Mesendoderm (in vitro differentiated cells): ENCODE measurements at regions not wholly inside any gene's neighbourhood (a gene's known extent, or its start where the extent isn't known, plus 50 kb on each side); places are given as distances from the start of the nearest gene placed in this dataset.

Source experiments
- DNase-seq: peaks from one replicate; pipeline ENCODE4 v3.0.0; 2013
- H2AK5ac ChIP-seq: 2 replicates; pipeline ENCODE4 v1.6.1; 2013; ENCODE audit warnings: low read length, inconsistent platforms
- H2BK120ac ChIP-seq: 2 replicates; pipeline ENCODE4 v1.6.1; 2013; ENCODE audit warnings: low read depth, mild to moderate bottlenecking, low read length, moderate library complexity, mixed read lengths
- H2BK15ac ChIP-seq: replicated peaks from 2 replicates; pipeline ENCODE4 v1.6.1; 2013; ENCODE audit warnings: low read depth, mild to moderate bottlenecking, moderate library complexity
- H2BK5ac ChIP-seq: 2 replicates; pipeline ENCODE4 v1.6.1; 2013; ENCODE audit warnings: low read length, inconsistent platforms
- H3K18ac ChIP-seq: 2 replicates; pipeline ENCODE4 v1.6.1; 2013; ENCODE audit warnings: mild to moderate bottlenecking, low read length, mixed read lengths
- H3K23ac ChIP-seq: one replicate; pipeline ENCODE4 v1.6.1; 2013; ENCODE audit warnings: low read length
- H3K27ac ChIP-seq: 2 replicates; pipeline ENCODE4 v1.5.1; 2013; ENCODE audit warnings: low read depth, mild to moderate bottlenecking, inconsistent platforms, low read length, moderate library complexity
- H3K27me3 ChIP-seq: 2 replicates; pipeline ENCODE4 v1.6.1; 2013; ENCODE audit warnings: low read length, control low read depth, mild to moderate bottlenecking, inconsistent platforms; ENCODE audit not compliant: insufficient read depth, poor library complexity
- H3K36me3 ChIP-seq: 2 replicates; pipeline ENCODE4 v1.6.1; 2013; ENCODE audit warnings: low read length, inconsistent platforms; ENCODE audit not compliant: control insufficient read depth, insufficient read depth
- H3K4ac ChIP-seq: one replicate; pipeline ENCODE4 v1.6.1; 2013; ENCODE audit warnings: low read depth, mild to moderate bottlenecking, low read length, moderate library complexity
- H3K4me1 ChIP-seq: 2 replicates; pipeline ENCODE4 v1.6.1; 2013; ENCODE audit warnings: low read depth, low read length, inconsistent platforms; ENCODE audit not compliant: control insufficient read depth
- H3K4me2 ChIP-seq: 2 replicates; pipeline ENCODE4 v1.6.1; 2013; ENCODE audit warnings: low read length
- H3K4me3 ChIP-seq: 2 replicates; pipeline ENCODE4 v1.5.1; 2013; ENCODE audit warnings: mild to moderate bottlenecking, low read length
- H3K56ac ChIP-seq: one replicate; pipeline ENCODE4 v1.6.1; 2013; ENCODE audit warnings: low read length
- H3K79me1 ChIP-seq: 2 replicates; pipeline ENCODE4 v1.6.1; 2013; ENCODE audit warnings: low read length, inconsistent platforms
- H3K79me2 ChIP-seq: 2 replicates; pipeline ENCODE4 v1.6.1; 2013; ENCODE audit warnings: mild to moderate bottlenecking, low read length; ENCODE audit not compliant: control insufficient read depth, insufficient read depth
- H3K9ac ChIP-seq: 2 replicates; pipeline ENCODE4 v1.6.1; 2013; ENCODE audit warnings: low read length, inconsistent platforms
- H4K5ac ChIP-seq: one replicate; pipeline ENCODE4 v1.6.1; 2013; ENCODE audit warnings: low read length
- H4K8ac ChIP-seq: one replicate; pipeline ENCODE4 v1.6.1; 2013; ENCODE audit warnings: low read depth, mild to moderate bottlenecking, control low read depth, low read length, moderate library complexity
- WGBS: extraction: QIAGEN DNeasy Blood & Tissue Kit; methylation state at CpG from one replicate; pipeline ENCODE4 v1.1.7; 2013; ENCODE audit warnings: low lambda C conversion rate, missing lambda C conversion rate; ENCODE audit not compliant: insufficient coverage; ENCODE audit errors: extremely low coverage; 5-methylcytosine and 5-hydroxymethylcytosine counted together

- Histone ChIP-seq H2BK120ac (no peak overlapping the region), H3K27me3 (no peaks in the 10 kb centered on the region), H2BK15ac (no peak overlapping the region), H3K79me1 (no peaks in the 10 kb centered on the region), H4K5ac (no peak overlapping the region), H3K79me2 (no peaks in the 10 kb centered on the region), H3K27ac (no peak overlapping the region), H3K36me3 (no peaks in the 10 kb centered on the region), H2AK5ac (no peak overlapping the region), H2BK5ac (no peak overlapping the region), H4K8ac (no peak overlapping the region), H3K9ac (no peak overlapping the region), H3K4me2 (no peak overlapping the region), H3K4ac (no peak overlapping the region), H3K23ac (no peak overlapping the region), H3K4me3 (no peak overlapping the region), H3K4me1 (no peaks in the 10 kb centered on the region), H3K18ac (no peak overlapping the region), H3K56ac (no peak overlapping the region)
- peak; percentile 37 for DNase-seq
- WGBS, result no CpG with 5 or more reads among the region's 3 CpGs
Observed at GRCh38 chr17:33888455-33888854, 366.6 kb upstream of the CCL2 start.

GRCh38 chr17:33889040-33889439, 366.0 kb upstream of the CCL2 start:
- no peaks in the 10 kb centered on the region for H3K79me2 ChIP-seq
- no peak for DNase-seq
- no peak overlapping the region for H4K5ac ChIP-seq
- no peak overlapping the region for H2BK5ac ChIP-seq
- WGBS, result no CpG with 5 or more reads among the region's 2 CpGs
- no peak overlapping the region for H3K4me3 ChIP-seq
- H4K8ac ChIP-seq, result no peak overlapping the region
- no peak overlapping the region for H3K18ac ChIP-seq
- no peaks in the 10 kb centered on the region for H3K79me1 ChIP-seq
- no peaks in the 10 kb centered on the region for H3K36me3 ChIP-seq
- H3K56ac ChIP-seq, result no peak overlapping the region
- no peaks in the 10 kb centered on the region for H3K27me3 ChIP-seq
- no peak overlapping the region for H3K4me2 ChIP-seq
- no peak overlapping the region for H2BK15ac ChIP-seq
- no peak overlapping the region for H2BK120ac ChIP-seq
- H3K23ac ChIP-seq, result no peak overlapping the region
- H3K9ac ChIP-seq, result no peak overlapping the region
- H2AK5ac ChIP-seq, result no peak overlapping the region
- no peak overlapping the region for H3K27ac ChIP-seq
- H3K4ac ChIP-seq, result no peak overlapping the region
- no peaks in the 10 kb centered on the region for H3K4me1 ChIP-seq

- no peak overlapping the region for H3K56ac ChIP-seq
- H3K4me2 ChIP-seq, result no peak overlapping the region
- H2BK120ac ChIP-seq, result no peak overlapping the region
- H3K27ac ChIP-seq, result no peak overlapping the region
- H3K79me2 ChIP-seq, result no peaks in the 10 kb centered on the region
- no peaks in the 10 kb centered on the region for H3K36me3 ChIP-seq
- no peak overlapping the region for H3K4ac ChIP-seq
- no peak overlapping the region for H4K5ac ChIP-seq
- H3K4me3 ChIP-seq, result no peak overlapping the region
- no peak overlapping the region for H4K8ac ChIP-seq
- no peak overlapping the region for H3K23ac ChIP-seq
- H3K4me1 ChIP-seq, result no peaks in the 10 kb centered on the region
- H3K18ac ChIP-seq, result no peak overlapping the region
- H3K79me1 ChIP-seq, result no peaks in the 10 kb centered on the region
- H2BK15ac ChIP-seq, result no peak overlapping the region
- WGBS, result no CpG with 5 or more reads among the region's 2 CpGs
- H2AK5ac ChIP-seq, result no peak overlapping the region
- no peak for DNase-seq
- H3K9ac ChIP-seq, result no peak overlapping the region
- H3K27me3 ChIP-seq, result no peaks in the 10 kb centered on the region
- no peak overlapping the region for H2BK5ac ChIP-seq
Observed at GRCh38 chr17:33889766-33890165, 365.3 kb upstream of the CCL2 start.

- WGBS, result no CpG with 5 or more reads among the region's 6 CpGs
- no peak for DNase-seq
- H3K27ac ChIP-seq, result no peak overlapping the region
- no peaks in the 10 kb centered on the region for H3K36me3 ChIP-seq
- no peak overlapping the region for H2AK5ac ChIP-seq
- H2BK15ac ChIP-seq, result no peak overlapping the region
- H3K4me2 ChIP-seq, result no peak overlapping the region
- H3K56ac ChIP-seq, result no peak overlapping the region
- H3K79me1 ChIP-seq, result no peaks in the 10 kb centered on the region
- no peak overlapping the region for H3K18ac ChIP-seq
- no peak overlapping the region for H4K8ac ChIP-seq
- H3K4me3 ChIP-seq, result no peak overlapping the region
- H3K9ac ChIP-seq, result no peak overlapping the region
- no peaks in the 10 kb centered on the region for H3K79me2 ChIP-seq
- H3K23ac ChIP-seq, result no peak overlapping the region
- H2BK120ac ChIP-seq, result no peak overlapping the region
- H2BK5ac ChIP-seq, result no peak overlapping the region
- peaks cover 2% of the 10 kb centered on the region for H3K4me1 ChIP-seq
- H4K5ac ChIP-seq, result no peak overlapping the region
- no peak overlapping the region for H3K4ac ChIP-seq
- H3K27me3 ChIP-seq, result no peaks in the 10 kb centered on the region
Observed at GRCh38 chr17:33892717-33893591, 362.1 kb upstream of the CCL2 start.

- H3K79me2 ChIP-seq, result no peaks in the 10 kb centered on the region
Observed at GRCh38 chr17:33895491-33895890, 359.6 kb upstream of the CCL2 start.

DNA sequence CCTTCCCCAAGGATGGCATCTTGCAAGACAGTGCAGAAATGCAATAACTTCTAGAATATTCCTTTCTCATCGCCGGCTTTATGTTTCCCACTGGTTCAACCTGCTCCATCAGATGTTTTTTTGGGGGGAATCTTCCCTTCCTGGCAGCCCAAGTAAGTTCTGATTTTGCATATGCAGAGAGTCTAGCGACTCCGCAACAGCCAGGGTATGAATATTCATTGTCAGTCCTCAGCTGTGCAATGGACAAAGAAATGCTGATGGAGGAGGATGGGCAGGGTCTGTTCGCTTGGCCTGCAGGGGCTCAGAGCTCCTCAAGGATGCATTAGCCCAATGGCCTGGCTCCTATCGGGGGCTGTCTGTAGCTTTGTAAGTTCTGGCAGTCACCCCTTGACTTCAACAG, 358.8 kb upstream of the CCL2 start:
- Histone ChIP-seq H3K27me3 (no peaks in the 10 kb centered on the region), H3K4me3 (no peak overlapping the region), H4K5ac (no peak overlapping the region), H3K36me3 (no peaks in the 10 kb centered on the region), H3K4me1 (peaks cover 2% of the 10 kb centered on the region), H2BK5ac (no peak overlapping the region), H3K23ac (no peak overlapping the region), H3K18ac (no peak overlapping the region), H3K4me2 (no peak overlapping the region), H3K56ac (no peak overlapping the region), H2BK15ac (no peak overlapping the region), H3K79me1 (no peaks in the 10 kb centered on the region), H4K8ac (no peak overlapping the region), H3K4ac (no peak overlapping the region), H3K79me2 (no peaks in the 10 kb centered on the region), H2AK5ac (no peak overlapping the region), H3K27ac (no peak overlapping the region), H3K9ac (no peak overlapping the region), H2BK120ac (no peak overlapping the region)
- WGBS, result no CpG with 5 or more reads among the region's 6 CpGs
- DNase-seq, result no peak

More at GRCh38 chr17:33895491-33895890, 359.6 kb upstream of the CCL2 start:
- no peak overlapping the region for H3K9ac ChIP-seq
- H2AK5ac ChIP-seq, result no peak overlapping the region
- H3K27me3 ChIP-seq, result no peaks in the 10 kb centered on the region
- no peaks in the 10 kb centered on the region for H3K79me1 ChIP-seq
- no CpG with 5 or more reads among the region's 3 CpGs for WGBS
- no peak overlapping the region for H2BK15ac ChIP-seq
- H3K27ac ChIP-seq, result no peak overlapping the region
- no peak overlapping the region for H3K4me2 ChIP-seq
- H3K4me3 ChIP-seq, result no peak overlapping the region
- H3K56ac ChIP-seq, result no peak overlapping the region
- no peak overlapping the region for H4K5ac ChIP-seq
- H3K18ac ChIP-seq, result no peak overlapping the region
- no peak overlapping the region for H4K8ac ChIP-seq
- DNase-seq, result no peak
- H3K23ac ChIP-seq, result no peak overlapping the region
- H2BK5ac ChIP-seq, result no peak overlapping the region
- H3K4ac ChIP-seq, result no peak overlapping the region
- H2BK120ac ChIP-seq, result no peak overlapping the region
- H3K36me3 ChIP-seq, result no peaks in the 10 kb centered on the region
- peaks cover 2% of the 10 kb centered on the region for H3K4me1 ChIP-seq
